Gastroesophageal sphincter (tissue), 3 donors: ENCODE measurements at regions not wholly inside any gene's neighbourhood (a gene's known extent, or its start where the extent isn't known, plus 50 kb on each side); places are given as distances from the start of the nearest gene placed in this dataset.

Experiments used
- CTCF ChIP-seq, 4 experiments: fragments of 200-600 bp in 2 of 4; fragments of 450-650 bp in 2 of 4; sonication (generic) in 1 of 4; IDR thresholded peaks; one replicate each; pipeline ENCODE4 v1.5.1; 2017 to 2019; ENCODE audit warnings: antibody characterized with exemption in 4 of 4, mild to moderate bottlenecking in 2 of 4, moderate library complexity in 2 of 4
- EP300 ChIP-seq: sonication (generic); formaldehyde crosslinking; IDR thresholded peaks from one replicate; pipeline ENCODE4 v1.6.1; 2017; ENCODE audit warnings: antibody characterized with exemption, mild to moderate bottlenecking
- POLR2A ChIP-seq, 2 donors: fragments of 450-650 bp; IDR thresholded peaks; one replicate each; pipeline ENCODE4 v1.6.1; 2017; ENCODE audit warnings: antibody characterized with exemption in 2 of 2, mild to moderate bottlenecking in 2 of 2, moderate library complexity in 1 of 2
- POLR2AphosphoS5 ChIP-seq: sonication (generic); formaldehyde crosslinking; IDR thresholded peaks from one replicate; pipeline ENCODE4 v1.6.1; 2017; ENCODE audit warnings: antibody characterized with exemption

- TF ChIP-seq CTCF (IDR thresholded peaks at IDR 0.05) (no peak), EP300 (no peak), POLR2A (IDR thresholded peaks at IDR 0.05) (no peak), POLR2AphosphoS5 (no peak)
Observed at GRCh38 chr12:125454786-125455480, 389.7 kb downstream of the AACS start.
